OCI-LY1 (cell line): ENCODE measurements at regions not wholly inside any gene's neighbourhood (a gene's known extent, or its start where the extent isn't known, plus 50 kb on each side); places are given as distances from the start of the nearest gene placed in this dataset.

Experiments used
- H2AFZ ChIP-seq: fragments of 200-600 bp; sonication (generic), shearing (Covaris generic); 2 replicates; pipeline ENCODE4 v1.6.0; 2014; ENCODE audit warnings: antibody characterized with exemption, mild to moderate bottlenecking, low read length
- H3F3A ChIP-seq: fragments of 200-600 bp; sonication (generic), shearing (Covaris generic); 2 replicates; pipeline ENCODE4 v1.6.0; 2014; ENCODE audit warnings: mild to moderate bottlenecking, antibody characterized with exemption, low read length, moderate library complexity; ENCODE audit not compliant: insufficient read depth
- H3K27ac ChIP-seq: fragments of 200-600 bp; sonication (generic); 2 replicates; pipeline ENCODE4 v1.5.1; 2014; ENCODE audit warnings: low read length, mixed run types, mild to moderate bottlenecking, low read depth; ENCODE audit not compliant: poor library complexity, severe bottlenecking
- H3K27me3 ChIP-seq: fragments of 200-600 bp; sonication (generic); 2 replicates; pipeline ENCODE4 v1.6.0; 2014; ENCODE audit warnings: antibody characterized with exemption, mild to moderate bottlenecking, low read length, moderate library complexity; ENCODE audit not compliant: insufficient read depth
- H3K36me3 ChIP-seq: fragments of 200-600 bp; sonication (generic); 2 replicates; pipeline ENCODE4 v1.6.1; 2014; ENCODE audit warnings: mild to moderate bottlenecking, antibody characterized with exemption, low read length, moderate library complexity, mixed read lengths; ENCODE audit not compliant: insufficient read depth
- H3K4me1 ChIP-seq: fragments of 200-600 bp; sonication (generic); 2 replicates; pipeline ENCODE4 v1.5.1; 2014; ENCODE audit warnings: mild to moderate bottlenecking, low read length, moderate library complexity; ENCODE audit not compliant: insufficient read depth, severe bottlenecking
- H3K4me2 ChIP-seq: fragments of 200-600 bp; sonication (generic), shearing (Covaris generic); 2 replicates; pipeline ENCODE4 v1.6.1; 2014; ENCODE audit warnings: low read length
- H3K4me3 ChIP-seq: fragments of 200-600 bp; sonication (generic); 2 replicates; pipeline ENCODE4 v1.5.1; 2014; ENCODE audit warnings: low read length, low read depth, mild to moderate bottlenecking, mixed read lengths; ENCODE audit not compliant: poor library complexity, severe bottlenecking
- H3K79me2 ChIP-seq: fragments of 200-600 bp; shearing (Covaris generic); 2 replicates; pipeline ENCODE4 v1.6.1; 2016; ENCODE audit warnings: mixed run types, low read length, mixed read lengths; ENCODE audit not compliant: insufficient read depth
- H3K9ac ChIP-seq: fragments of 200-600 bp; sonication (generic), shearing (Covaris generic); 2 replicates; pipeline ENCODE4 v1.6.1; 2014; ENCODE audit warnings: mild to moderate bottlenecking, low read length, mixed read lengths
- H3K9me2 ChIP-seq: fragments of 200-600 bp; sonication (generic), shearing (Covaris generic); 2 replicates; pipeline ENCODE4 v1.6.1; 2014; ENCODE audit warnings: low read depth, mild to moderate bottlenecking, low read length, mixed read lengths
- H3K9me3 ChIP-seq: fragments of 200-600 bp; shearing (Covaris generic); 2 replicates; pipeline ENCODE4 v1.6.1; 2014; ENCODE audit warnings: low read length, mixed read lengths
- H4K20me1 ChIP-seq: fragments of 200-600 bp; sonication (generic), shearing (Covaris generic); 2 replicates; pipeline ENCODE4 v1.6.0; 2016; ENCODE audit warnings: mild to moderate bottlenecking, low read length; ENCODE audit not compliant: insufficient read depth
- CTCF ChIP-seq: fragments of 200-600 bp; sonication (generic), shearing (Covaris generic); IDR thresholded peaks from 2 replicates; pipeline ENCODE4 v1.5.1; 2017; ENCODE audit warnings: mild to moderate bottlenecking, antibody characterized with exemption, low read length, moderate library complexity, mixed read lengths
- EZH2 ChIP-seq: fragments of 200-600 bp; sonication (generic), shearing (Covaris generic); IDR thresholded peaks from 2 replicates; pipeline ENCODE4 v1.8.0; 2017; ENCODE audit warnings: borderline replicate concordance, mixed run types, mild to moderate bottlenecking, antibody characterized with exemption, low read length, moderate library complexity, mixed read lengths

- no peaks in the 10 kb centered on the region for H3F3A ChIP-seq
- no peak overlapping the region for H3K27ac ChIP-seq
- no peaks in the 10 kb centered on the region for H3K4me1 ChIP-seq
- no peaks in the 10 kb centered on the region for H4K20me1 ChIP-seq
- no peak overlapping the region for H2AFZ ChIP-seq
- H3K79me2 ChIP-seq: no peaks in the 10 kb centered on the region
- no peaks in the 10 kb centered on the region for H3K36me3 ChIP-seq
- no peak overlapping the region for H3K4me2 ChIP-seq
- H3K9me3 ChIP-seq: no peaks in the 10 kb centered on the region
- H3K9me2 ChIP-seq: no peaks in the 10 kb centered on the region
- H3K27me3 ChIP-seq: 0 out of 2 replicates have a peak, but pooled peaks cover 4% of the 10 kb centered on the region
- no peak for TF ChIP-seq EZH2
- TF ChIP-seq CTCF: no peak
- H3K9ac ChIP-seq: no peak overlapping the region
- no peak overlapping the region for H3K4me3 ChIP-seq
Measured at GRCh38 chr20:59468831-59469230, 135.5 kb upstream of the PHACTR3 start.

GRCh38 chr20:59469267-59470252, 134.8 kb upstream of the PHACTR3 start:
- TF ChIP-seq EZH2 (no peak), CTCF (no peak)
- no peaks in the 10 kb centered on the region for H4K20me1 ChIP-seq
- H3K9ac ChIP-seq: no peak overlapping the region
- no peaks in the 10 kb centered on the region for H3K79me2 ChIP-seq
- H3K27ac ChIP-seq: no peak overlapping the region
- no peaks in the 10 kb centered on the region for H3K4me1 ChIP-seq
- no peak overlapping the region for H3K4me2 ChIP-seq
- H3K9me3 ChIP-seq: no peaks in the 10 kb centered on the region
- H3F3A ChIP-seq: no peaks in the 10 kb centered on the region
- no peak overlapping the region for H3K4me3 ChIP-seq
- no peak overlapping the region for H2AFZ ChIP-seq
- H3K9me2 ChIP-seq: no peaks in the 10 kb centered on the region
- H3K27me3 ChIP-seq: 0 out of 2 replicates have a peak, but pooled peaks cover 4% of the 10 kb centered on the region
- no peaks in the 10 kb centered on the region for H3K36me3 ChIP-seq

GRCh38 chr20:59470521-59470920, 133.8 kb upstream of the PHACTR3 start:
- Histone ChIP-seq H3K27ac (no peak overlapping the region), H4K20me1 (no peaks in the 10 kb centered on the region), H3K9ac (no peak overlapping the region), H3F3A (no peaks in the 10 kb centered on the region), H3K36me3 (no peaks in the 10 kb centered on the region), H3K4me3 (no peak overlapping the region), H3K27me3 (0 out of 2 replicates have a peak, but pooled peaks cover 4% of the 10 kb centered on the region), H3K79me2 (no peaks in the 10 kb centered on the region), H3K4me2 (no peak overlapping the region), H3K9me2 (no peaks in the 10 kb centered on the region), H3K9me3 (no peaks in the 10 kb centered on the region), H3K4me1 (no peaks in the 10 kb centered on the region), H2AFZ (no peak overlapping the region)
- TF ChIP-seq CTCF: no peak
- TF ChIP-seq EZH2: no peak
